RWPE1 (cell line): ENCODE measurements at regions not wholly inside any gene's neighbourhood (a gene's known extent, or its start where the extent isn't known, plus 50 kb on each side); places are given as distances from the start of the nearest gene placed in this dataset.

Experiments
- CTCF ChIA-PET: fragments of 350-600 bp; sonication (Branson Sonifier 250); formaldehyde crosslinking; extraction: SDS; loops from one replicate; lab custom pipeline; 2021; lab: Yijun Ruan, JAX
- POLR2A ChIA-PET: fragments of 400-600 bp; formaldehyde crosslinking; extraction: SDS; loops from one replicate; lab custom pipeline; 2020; ENCODE audit warnings: antibody characterized with exemption; ENCODE audit not compliant: low non-redundant PET; lab: Yijun Ruan, JAX
- DNase-seq: peaks from one replicate; pipeline ENCODE4 v3.0.0; 2012; ENCODE audit warnings: low spot score
- H3K27ac ChIP-seq: fragments of 450-650 bp; 2 replicates; pipeline ENCODE4 v1.5.1; 2017
- CTCF ChIP-seq: fragments of 450-650 bp; conservative IDR thresholded peaks from 2 replicates; pipeline ENCODE4 v1.5.1; 2017; ENCODE audit warnings: low read depth, mild to moderate bottlenecking

- POLR2A ChIA-PET = no interaction called here
- H3K27ac ChIP-seq = peak overlapping the region; percentile 28; the same call in 1 of the 2 replicates
- CTCF ChIA-PET = interaction anchor here (1.0 kb wide), 1 partner anchor 53 kb away, joined by 3 read pairs; no protein-coding TSS in a partner anchor
- no peak for DNase-seq
- TF ChIP-seq CTCF = no peak
Measured at GRCh38 chr13:110062077-110062776, 244.7 kb downstream of the COL4A1 start.

- CTCF ChIA-PET = no interaction called here
- H3K27ac ChIP-seq = no peak overlapping the region
- no peak for TF ChIP-seq CTCF
- no peak for DNase-seq
- POLR2A ChIA-PET = no interaction called here
Measured at GRCh38 chr13:110061270-110061669, 245.7 kb downstream of the COL4A1 start.

- no peak for TF ChIP-seq CTCF
- DNase-seq = no peak
- POLR2A ChIA-PET = no interaction called here
- H3K27ac ChIP-seq = no peak overlapping the region
- CTCF ChIA-PET = interaction anchor here (0.6 kb wide), 2 partner anchors 42 to 185 kb away, joined by 3 to 4 read pairs; no protein-coding TSS in a partner anchor
Measured at GRCh38 chr13:110057052-110057451, 249.9 kb downstream of the COL4A1 start.

GRCh38 chr13:110056640-110057039 is 250.3 kb downstream of the COL4A1 start:
- CTCF ChIA-PET = interaction anchor here (0.6 kb wide), 3 partner anchors 42 to 368 kb away, joined by 3 to 4 read pairs (median 3); no protein-coding TSS in a partner anchor
- POLR2A ChIA-PET = no interaction called here
- no peak for DNase-seq

GRCh38 chr13:110055089-110055488 is 251.9 kb downstream of the COL4A1 start:
- ChIA-PET CTCF (interaction anchor here (0.5 kb wide), 1 partner anchor 63 kb away, joined by 3 read pairs; no protein-coding TSS in a partner anchor), POLR2A (no interaction called here)
- no peak for TF ChIP-seq CTCF
- DNase-seq = no peak
- H3K27ac ChIP-seq = no peak overlapping the region

More at GRCh38 chr13:110056640-110057039, 250.3 kb downstream of the COL4A1 start:
- TF ChIP-seq CTCF = no peak
- no peak overlapping the region for H3K27ac ChIP-seq

- TF ChIP-seq CTCF = no peak
- no peak for DNase-seq
- CTCF ChIA-PET = no interaction called here
- H3K27ac ChIP-seq = no peak overlapping the region
- POLR2A ChIA-PET = no interaction called here
Measured at GRCh38 chr13:110054041-110054440, 252.9 kb downstream of the COL4A1 start.
